RCC 7860 (cell line): ENCODE measurements at regions not wholly inside any gene's neighbourhood (a gene's known extent, or its start where the extent isn't known, plus 50 kb on each side); places are given as distances from the start of the nearest gene placed in this dataset.
A peak's percentile ranks its signal among the peaks of the same experiment; 100 is the strongest.

Source experiments
- DNase-seq: peaks from one replicate; pipeline ENCODE4 v3.0.0-alpha.2; 2015; ENCODE audit warnings: low spot score
- FAIRE-seq: peaks from 2 replicates; lab custom pipeline; 2012; peaks lifted over from hg19 to GRCh38; lab: Jason Lieb, UNC

DNA sequence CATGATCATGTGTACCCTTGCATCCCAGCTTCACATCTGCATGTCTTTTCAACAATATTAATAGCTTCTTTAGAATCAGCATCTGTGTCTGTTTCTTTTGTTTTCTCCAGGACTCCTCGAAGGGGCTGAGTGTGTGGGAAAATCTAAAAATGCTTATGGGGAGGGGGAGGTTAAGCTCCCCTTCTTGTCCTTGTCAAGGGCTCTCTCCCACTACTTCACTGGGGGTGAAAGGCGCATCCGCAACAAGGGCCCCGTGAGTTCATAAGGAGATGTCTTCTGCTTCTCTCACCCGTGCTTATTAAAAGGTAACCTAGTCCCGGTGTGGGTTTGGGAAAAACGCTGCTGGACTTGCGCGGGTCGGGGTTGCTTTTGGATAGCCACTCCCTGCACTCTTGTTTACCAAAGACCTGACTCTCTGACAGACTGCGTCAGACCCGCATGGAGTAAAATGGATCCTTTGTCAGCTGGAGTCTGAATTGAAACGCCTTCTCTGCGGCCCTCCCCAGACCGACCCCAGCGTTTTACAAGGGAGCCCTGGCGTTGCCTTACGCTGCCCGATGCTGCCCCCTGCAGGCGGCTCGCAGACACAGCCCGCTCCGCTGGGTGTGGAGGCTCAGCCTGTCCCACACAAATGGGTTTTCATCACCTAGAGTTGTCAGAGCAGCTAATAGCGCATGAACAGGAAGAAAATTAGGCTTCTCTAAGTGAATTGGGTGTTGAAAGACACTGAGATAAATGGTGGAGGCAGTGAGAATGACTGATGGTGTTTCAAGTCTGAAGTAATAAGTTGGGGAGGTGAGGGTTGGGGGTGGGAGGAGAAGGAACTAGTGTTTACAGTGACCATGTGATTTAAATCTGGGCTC lies 53.8 kb downstream of the IER5 start:
- peak; percentile 46 for DNase-seq
- no peak for FAIRE-seq

- DNase-seq = no peak
- no peak for FAIRE-seq
Observed at GRCh38 chr1:181143102-181143859, 54.8 kb downstream of the IER5 start.

GRCh38 chr1:181144238-181144637 lies 55.7 kb downstream of the IER5 start:
- FAIRE-seq (no peak), DNase-seq (no peak)

GRCh38 chr1:181148636-181149035 lies 60.1 kb downstream of the IER5 start:
- FAIRE-seq (no peak), DNase-seq (no peak)

DNA sequence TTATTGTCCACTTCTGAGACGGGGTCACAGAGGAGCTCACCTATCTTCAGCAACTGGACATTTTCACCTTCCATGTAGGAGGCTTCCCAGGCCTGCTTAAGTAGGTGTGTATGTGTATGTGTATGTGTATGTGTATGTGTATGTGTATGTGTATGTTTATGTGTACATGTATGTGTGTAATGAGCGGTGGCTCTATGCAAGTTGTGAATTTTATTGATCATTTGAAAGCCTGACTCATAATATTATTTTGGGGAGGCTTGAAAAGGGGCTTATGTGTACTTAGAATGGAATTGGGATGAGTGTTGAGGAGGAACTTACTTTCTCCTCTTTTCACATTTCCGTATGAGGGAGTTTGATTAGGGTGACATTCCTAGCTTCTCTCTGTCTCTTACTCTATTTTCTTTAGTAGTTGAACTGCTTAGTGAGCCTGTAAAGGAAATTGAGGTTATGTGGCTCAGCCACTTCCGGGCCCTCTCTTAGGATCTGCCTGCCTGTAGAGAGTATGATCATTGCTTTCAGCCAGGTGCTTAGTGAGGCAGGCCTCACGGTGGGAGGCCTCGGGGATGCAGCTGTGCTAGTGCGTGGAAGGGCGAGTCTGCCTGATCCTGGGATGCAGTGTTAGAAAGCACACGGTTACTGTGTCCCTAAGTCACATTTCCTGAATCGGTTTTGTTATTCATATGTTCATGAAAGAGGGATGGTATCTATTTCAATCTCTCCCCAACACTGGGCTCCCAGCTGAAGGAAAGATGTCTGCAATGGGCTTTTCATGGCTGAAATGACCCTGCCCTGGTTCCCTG lies 61.0 kb downstream of the IER5 start:
- FAIRE-seq (no peak), DNase-seq (no peak)

- FAIRE-seq = no peak
Observed at GRCh38 chr1:181150273-181150672, 61.8 kb downstream of the IER5 start.

DNA sequence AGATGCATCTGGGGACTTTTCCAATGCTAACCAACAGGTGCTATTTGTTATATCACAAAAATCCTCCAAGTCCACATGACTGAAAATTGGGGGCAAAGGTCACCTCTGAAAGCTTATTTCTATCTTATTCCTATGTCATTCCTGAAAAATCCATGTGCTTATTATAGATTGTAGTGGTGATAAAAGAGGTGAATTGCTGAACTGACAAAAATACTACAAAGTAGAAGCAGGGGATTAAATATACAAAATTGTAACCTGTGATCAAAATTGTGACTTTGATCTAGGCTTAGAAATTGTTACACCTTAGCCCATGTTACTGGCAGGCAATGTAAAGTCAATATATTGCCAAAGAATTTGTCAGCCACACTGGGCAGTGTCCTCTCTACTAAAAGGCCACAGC lies 62.3 kb downstream of the IER5 start:
- DNase-seq (no peak), FAIRE-seq (no peak)

More at GRCh38 chr1:181150273-181150672, 61.8 kb downstream of the IER5 start:
- DNase-seq = no peak

DNA sequence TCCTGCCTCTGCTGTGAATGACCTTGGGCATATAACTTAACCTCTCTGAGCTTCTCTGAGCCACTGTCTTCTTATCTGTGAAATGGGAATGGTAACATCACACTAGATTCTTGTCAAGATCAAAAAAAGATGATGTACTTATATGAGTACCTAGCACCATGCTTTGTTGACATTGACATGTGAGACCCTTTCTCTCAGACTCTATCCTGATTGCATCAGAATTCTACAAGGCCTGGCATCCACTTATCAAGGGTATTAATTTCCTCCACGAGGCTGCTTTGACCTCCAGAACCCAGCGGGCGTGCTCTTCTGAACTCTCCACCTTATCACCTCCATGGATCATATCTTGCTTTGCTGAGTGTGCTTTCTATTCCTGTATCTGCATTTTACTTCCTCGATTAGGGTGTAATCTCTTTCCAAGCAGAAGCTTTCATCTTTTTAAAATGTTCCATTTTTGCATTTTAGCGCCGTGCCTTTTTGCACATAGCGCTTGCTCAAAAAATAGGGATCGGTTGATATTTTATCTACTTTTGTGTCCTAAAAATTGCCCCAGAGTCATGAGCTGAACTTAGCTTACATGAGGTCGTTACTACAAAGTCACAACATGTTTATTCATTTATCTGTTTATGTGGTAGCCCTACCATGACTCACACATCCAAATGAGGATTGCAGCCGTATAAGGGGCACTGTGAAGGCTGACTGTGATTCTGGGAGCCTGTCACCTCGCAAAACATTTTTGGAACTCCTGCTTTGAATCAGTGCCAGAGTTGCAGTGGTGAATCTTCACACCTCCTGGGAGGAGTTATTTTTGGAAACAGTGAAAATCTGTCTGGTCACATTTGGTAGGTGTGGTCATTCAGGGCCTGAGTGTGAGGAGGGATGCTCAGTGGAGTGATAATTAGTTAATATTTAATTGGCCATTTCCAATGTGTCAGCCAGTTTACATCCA lies 63.2 kb downstream of the IER5 start:
- FAIRE-seq (no peak), DNase-seq (no peak)

- DNase-seq (no peak), FAIRE-seq (no peak)
Observed at GRCh38 chr1:181152892-181153633, 64.6 kb downstream of the IER5 start.

DNA sequence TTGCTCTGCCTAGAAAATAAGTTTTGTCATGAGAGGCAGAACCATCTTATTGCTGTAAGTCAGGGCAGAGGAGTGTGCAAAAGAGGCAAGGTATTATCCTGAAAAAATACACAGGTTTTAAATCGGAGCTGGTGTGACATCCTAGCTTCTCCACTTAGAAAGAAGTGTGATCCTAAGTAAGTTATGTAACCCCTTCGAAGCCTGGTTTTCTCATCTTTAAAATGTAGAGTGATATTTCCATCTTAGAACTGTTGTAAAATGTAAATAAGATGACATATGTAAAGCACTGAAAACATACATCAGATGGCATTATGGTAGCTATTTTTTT lies 65.1 kb downstream of the IER5 start:
- DNase-seq (no peak), FAIRE-seq (no peak)

GRCh38 chr1:181155339-181155738 lies 66.8 kb downstream of the IER5 start:
- DNase-seq (no peak), FAIRE-seq (no peak)

DNA sequence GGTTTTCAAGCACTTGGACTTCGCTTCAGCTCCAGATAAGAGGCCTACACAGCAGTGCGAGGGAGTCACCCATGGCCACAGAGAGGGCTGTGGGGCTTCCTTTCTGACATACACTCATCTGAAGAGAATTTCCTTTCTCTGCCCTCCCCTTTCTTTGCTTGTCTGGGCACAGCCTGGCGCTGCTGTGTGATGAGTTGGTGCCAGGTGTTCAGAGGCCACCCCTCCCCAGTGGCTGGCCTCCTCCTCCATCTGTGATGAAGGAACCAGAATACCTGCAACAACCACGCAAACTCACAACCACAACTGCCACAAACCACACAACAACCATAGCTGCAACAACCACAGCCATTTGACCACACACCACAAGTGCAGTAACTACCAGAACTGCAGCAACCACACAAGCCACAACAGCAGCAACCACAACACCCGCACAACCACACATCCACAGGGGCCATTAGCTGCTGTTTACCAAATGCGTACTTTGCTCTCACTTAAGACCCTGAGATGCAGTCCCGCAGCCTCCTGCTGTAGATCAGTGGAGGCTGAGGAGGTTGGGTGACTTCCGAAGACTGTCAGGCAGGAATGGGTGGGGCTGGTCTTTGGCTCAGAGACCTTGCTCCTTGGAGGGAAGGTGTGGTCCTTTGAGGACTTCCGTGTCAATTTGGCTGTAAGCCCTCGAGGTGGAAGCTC lies 71.1 kb downstream of the IER5 start:
- peak; percentile 65 for DNase-seq
- no peak for FAIRE-seq

- DNase-seq (no peak), FAIRE-seq (no peak)
Observed at GRCh38 chr1:181160322-181160721, 71.8 kb downstream of the IER5 start.

DNA sequence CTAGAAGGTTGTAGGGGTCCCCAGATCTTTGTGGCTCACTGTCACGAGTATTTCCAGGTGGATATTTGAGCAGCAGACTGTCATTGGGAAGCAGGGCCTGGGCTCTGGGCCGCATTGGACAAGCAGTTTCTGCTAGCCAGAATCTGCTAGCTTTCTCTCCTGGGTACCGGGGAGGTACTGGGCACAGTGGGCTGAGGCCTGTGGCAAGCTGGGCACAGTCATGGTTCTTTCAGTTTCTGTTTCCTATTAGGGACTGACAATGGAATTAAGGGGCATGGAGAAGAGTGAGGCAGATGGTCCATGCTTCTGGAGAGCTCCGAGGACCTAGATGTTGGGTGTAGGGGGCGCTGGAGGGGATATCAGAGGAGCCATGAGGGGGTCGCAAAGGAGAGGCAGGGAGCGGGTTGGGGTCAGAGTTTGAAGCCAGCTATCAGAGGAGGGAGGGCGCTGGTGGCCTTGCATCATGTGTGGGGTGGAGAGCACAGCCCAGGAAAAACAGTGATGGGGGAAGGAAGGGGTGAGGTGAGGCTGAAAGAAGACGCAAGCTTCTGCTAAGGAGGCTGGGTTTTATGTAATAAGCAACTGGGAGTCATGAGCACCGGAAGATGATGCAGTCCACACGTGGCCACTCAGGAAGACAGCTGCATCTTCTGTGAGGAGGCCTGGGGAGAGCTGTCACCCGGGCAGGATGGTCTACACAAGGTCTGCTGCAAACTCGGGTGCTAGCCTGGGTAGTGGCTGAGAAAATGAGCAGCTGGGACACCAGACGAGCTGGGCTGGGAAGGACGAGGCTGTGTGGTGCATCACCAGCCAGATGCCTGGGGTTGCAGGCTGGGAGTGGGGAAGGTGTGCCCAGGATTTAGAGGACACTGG lies 72.7 kb downstream of the IER5 start:
- DNase-seq = no peak
- FAIRE-seq = no peak

- DNase-seq (no peak), FAIRE-seq (no peak)
Observed at GRCh38 chr1:181163662-181164061, 75.2 kb downstream of the IER5 start.

DNA sequence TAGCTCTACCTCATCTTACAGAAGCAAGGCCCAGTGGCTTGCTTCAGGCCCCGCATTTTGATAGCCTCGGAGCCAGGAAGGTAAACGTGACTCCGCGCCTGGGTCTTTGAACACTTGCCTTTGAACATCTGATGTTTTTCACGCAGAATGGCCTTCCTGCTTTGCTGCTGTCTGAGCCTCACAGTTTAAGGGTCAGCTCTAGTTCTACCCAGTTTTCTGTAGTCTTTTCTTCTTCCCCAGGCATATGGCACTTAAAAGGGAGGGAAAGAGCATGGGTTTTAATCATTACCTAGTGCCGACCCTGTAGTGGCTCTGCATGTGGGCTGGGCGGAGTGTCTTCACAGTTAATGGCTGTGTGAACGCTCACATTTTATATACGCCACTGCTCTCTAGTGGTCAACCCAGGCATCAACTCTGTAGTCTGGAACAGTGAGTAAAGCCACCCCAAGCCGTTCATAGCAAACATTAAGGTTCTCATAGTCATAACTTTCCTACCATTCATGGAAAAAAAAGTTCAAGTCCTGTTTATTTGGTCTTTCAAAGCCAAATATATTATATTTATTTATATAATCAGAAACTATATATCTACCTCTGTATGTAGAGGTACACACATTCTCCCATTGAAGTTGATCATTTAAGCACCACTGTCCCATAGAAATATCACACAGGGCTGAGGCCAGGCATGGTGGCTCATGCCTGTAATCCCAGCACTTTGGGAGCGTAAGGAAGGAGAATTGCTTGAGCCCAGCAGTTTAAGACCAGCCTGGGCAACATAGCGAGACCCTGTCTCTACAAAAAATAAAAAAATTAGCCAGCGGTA lies 78.1 kb downstream of the IER5 start:
- DNase-seq (peak; percentile 59), FAIRE-seq (peak; percentile 26)

DNA sequence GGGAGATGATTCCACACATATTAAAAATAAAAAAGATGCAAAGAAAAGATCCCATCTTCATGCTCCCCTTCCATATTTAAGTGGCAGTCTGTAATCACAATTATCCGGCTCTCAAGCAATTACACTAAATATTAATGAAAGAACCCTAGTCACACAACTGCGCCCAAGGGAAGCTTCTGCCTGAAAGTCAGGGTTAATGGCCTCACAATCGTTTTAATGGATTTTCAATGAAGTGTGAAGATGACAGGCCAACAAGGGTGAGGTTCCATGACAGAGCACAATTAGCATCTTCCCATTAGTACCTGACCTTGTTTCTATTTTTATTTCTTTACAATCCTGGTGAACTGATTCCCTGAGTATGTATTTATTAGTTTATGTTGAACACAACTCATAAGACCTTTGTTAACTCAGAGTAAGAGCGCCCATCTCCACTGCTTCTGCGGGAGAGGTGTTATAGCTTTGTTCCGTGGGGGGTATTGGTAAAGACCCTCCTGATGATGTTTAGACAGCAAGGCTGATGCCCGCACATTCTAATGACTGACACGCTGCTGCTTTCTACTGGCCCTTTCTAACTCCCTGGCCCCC lies 80.9 kb downstream of the IER5 start:
- no peak for FAIRE-seq
- no peak for DNase-seq
